Pancreas (tissue), 10 donors: ENCODE measurements at regions not wholly inside any gene's neighbourhood (a gene's known extent, or its start where the extent isn't known, plus 50 kb on each side); places are given as distances from the start of the nearest gene placed in this dataset.

Experiments used
- ATAC-seq, 4 donors: fragments of 200-7000 bp; cut with Tn5 transposase; one replicate each; pipeline versions ENCODE4 v1.8.0 to v1.9.1; 2020; ENCODE audit warnings: mild to moderate bottlenecking in 4 of 4, moderate library complexity in 4 of 4
- DNase-seq, 6 donors: peaks; one replicate each; pipeline ENCODE4 v3.0.0-alpha.2; 2020
- FAIRE-seq: peaks from 2 replicates; lab custom pipeline; 2012; peaks lifted over from hg19 to GRCh38; lab: Jason Lieb, UNC
- H3K27ac ChIP-seq, 4 donors: fragments of 200-600 bp; sonication (generic); 1 replicate in 3 of 4; 2 replicates in 1 of 4; pipeline versions ENCODE4 v1.5.0 to v1.8.0; 2020
- H3K27me3 ChIP-seq, 4 donors: fragments of 200-600 bp; one replicate each; pipeline ENCODE4 v1.8.0; 2021
- H3K36me3 ChIP-seq, 3 donors: fragments of 200-600 bp; sonication (generic) in 1 of 3; one replicate each; pipeline versions ENCODE4 v1.5.0 to v1.8.0; 2020 to 2021
- H3K4me1 ChIP-seq, 3 donors: fragments of 200-600 bp; one replicate each; pipeline ENCODE4 v1.8.0; 2021
- H3K4me3 ChIP-seq, 4 donors: fragments of 200-600 bp; sonication (generic) in 2 of 4; one replicate each; pipeline versions ENCODE4 v1.5.0 to v1.8.0; 2020 to 2021
- H3K9me3 ChIP-seq, 4 donors: fragments of 200-600 bp; one replicate each; pipeline ENCODE4 v1.8.0; 2021
- WGBS, 2 donors: extraction: QIAGEN DNeasy Blood & Tissue Kit; methylation state at CpG; one replicate each; pipeline ENCODE4 v1.1.7; 2013; 5-methylcytosine and 5-hydroxymethylcytosine counted together
- intact Hi-C, 3 donors: fragments of 100-400 bp; cut with DNase I; formaldehyde crosslinking; loops; one replicate each; pipeline versions ENCODE4 v1.11.1 to v1.14.2; 2022
- TF ChIP-seq, protein P1 (sequence below), 4 donors: fragments of 200-600 bp; sonication (generic) in 3 of 4; IDR thresholded peaks; one replicate each; pipeline versions ENCODE4 v1.5.0 to v1.8.0; 2021; ENCODE audit warnings: antibody characterized with exemption in 4 of 4
- donor health status: healthy with polysubstance abuse.
- donor health status: DM: no; HTN: no; CAD: no; lungs with moderate emphysema.
- donor health status: DM: no; HTN: no; CAD: no.
- donor health status: control.
- donor health status: control.
- donor health status: Bipolar disorder and iron deficiency.
- donor health status: DM: yes; HTN: yes; CAD: no.
- donor health status: DM: no; HTN: no; CAD: no.
- donor health status: DM: no; HTN: no; CAD: no.
- donor health status: DM: yes; HTN: yes; CAD: no.

DNA sequence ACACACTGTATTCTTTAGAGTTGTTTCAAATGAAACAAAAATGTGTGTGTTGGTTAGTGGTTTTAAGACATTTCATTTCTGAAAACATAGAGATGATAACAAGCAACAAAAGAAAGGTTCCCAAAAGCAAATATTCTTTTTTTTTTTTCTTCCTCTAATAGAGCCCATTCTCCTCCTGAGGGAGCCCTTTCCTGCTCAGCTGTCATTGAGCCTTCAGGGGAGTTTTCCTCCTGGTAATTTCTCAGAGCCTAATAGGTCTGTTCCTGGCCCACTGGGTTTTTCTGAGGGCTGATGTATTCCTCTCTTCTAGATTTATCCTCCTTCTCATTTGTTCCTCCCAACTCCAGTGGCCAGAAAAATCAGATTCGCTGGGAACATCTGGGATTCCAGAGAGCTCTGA is 654.5 kb downstream of the NOVA1 start:
- H3K4me3 ChIP-seq: no peak overlapping the region
- no peak for FAIRE-seq
- TF ChIP-seq, protein P1, sequence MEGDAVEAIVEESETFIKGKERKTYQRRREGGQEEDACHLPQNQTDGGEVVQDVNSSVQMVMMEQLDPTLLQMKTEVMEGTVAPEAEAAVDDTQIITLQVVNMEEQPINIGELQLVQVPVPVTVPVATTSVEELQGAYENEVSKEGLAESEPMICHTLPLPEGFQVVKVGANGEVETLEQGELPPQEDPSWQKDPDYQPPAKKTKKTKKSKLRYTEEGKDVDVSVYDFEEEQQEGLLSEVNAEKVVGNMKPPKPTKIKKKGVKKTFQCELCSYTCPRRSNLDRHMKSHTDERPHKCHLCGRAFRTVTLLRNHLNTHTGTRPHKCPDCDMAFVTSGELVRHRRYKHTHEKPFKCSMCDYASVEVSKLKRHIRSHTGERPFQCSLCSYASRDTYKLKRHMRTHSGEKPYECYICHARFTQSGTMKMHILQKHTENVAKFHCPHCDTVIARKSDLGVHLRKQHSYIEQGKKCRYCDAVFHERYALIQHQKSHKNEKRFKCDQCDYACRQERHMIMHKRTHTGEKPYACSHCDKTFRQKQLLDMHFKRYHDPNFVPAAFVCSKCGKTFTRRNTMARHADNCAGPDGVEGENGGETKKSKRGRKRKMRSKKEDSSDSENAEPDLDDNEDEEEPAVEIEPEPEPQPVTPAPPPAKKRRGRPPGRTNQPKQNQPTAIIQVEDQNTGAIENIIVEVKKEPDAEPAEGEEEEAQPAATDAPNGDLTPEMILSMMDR (IDR thresholded peaks at IDR 0.05): no peak

DNA sequence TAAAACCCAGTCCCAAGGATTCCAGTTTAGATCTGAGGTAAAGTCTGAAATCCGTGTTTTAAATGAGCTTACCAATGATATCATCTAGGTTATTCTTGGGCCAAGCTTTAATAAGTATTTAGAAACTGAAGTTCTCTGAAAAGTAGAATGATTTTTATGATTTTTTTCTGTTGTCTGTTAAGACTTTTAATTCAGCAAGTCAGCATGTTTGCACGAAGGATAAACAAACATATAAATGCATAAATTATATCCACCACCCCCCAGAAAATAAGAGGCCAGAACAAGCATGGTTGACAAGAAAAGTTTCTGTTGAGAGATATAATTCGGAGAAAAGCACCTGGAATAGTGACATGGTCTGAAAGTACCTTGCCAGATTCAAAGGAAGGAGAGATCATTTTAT is 655.7 kb downstream of the NOVA1 start:
- ATAC-seq: no peak
- no peaks in the 10 kb centered on the region for H3K4me1 ChIP-seq
- TF ChIP-seq, protein P1 (IDR thresholded peaks at IDR 0.05): no peak
- no peaks in the 10 kb centered on the region for H3K27me3 ChIP-seq
- no peak for DNase-seq
- no peak for FAIRE-seq
- intact Hi-C loops: no loop called here
- no peak overlapping the region for H3K4me3 ChIP-seq
- H3K27ac ChIP-seq: no peak overlapping the region
- H3K9me3 ChIP-seq: no peaks in the 10 kb centered on the region
- H3K36me3 ChIP-seq: no peaks in the 10 kb centered on the region
- 54 to 71% methylated on average over 3 of the region's 3 CpGs for WGBS, 2 donors

More for the DNA sequence above, 654.5 kb downstream of the NOVA1 start:
- intact Hi-C loops: no loop called here
- Histone ChIP-seq H3K9me3 (no peaks in the 10 kb centered on the region), H3K27me3 (no peaks in the 10 kb centered on the region), H3K36me3 (no peaks in the 10 kb centered on the region), H3K4me1 (no peaks in the 10 kb centered on the region), H3K27ac (no peak overlapping the region)
- 77 to 78% methylated on average over 1 of the region's 1 CpG for WGBS, 2 donors
- DNase-seq (no peak), ATAC-seq (no peak)

DNA sequence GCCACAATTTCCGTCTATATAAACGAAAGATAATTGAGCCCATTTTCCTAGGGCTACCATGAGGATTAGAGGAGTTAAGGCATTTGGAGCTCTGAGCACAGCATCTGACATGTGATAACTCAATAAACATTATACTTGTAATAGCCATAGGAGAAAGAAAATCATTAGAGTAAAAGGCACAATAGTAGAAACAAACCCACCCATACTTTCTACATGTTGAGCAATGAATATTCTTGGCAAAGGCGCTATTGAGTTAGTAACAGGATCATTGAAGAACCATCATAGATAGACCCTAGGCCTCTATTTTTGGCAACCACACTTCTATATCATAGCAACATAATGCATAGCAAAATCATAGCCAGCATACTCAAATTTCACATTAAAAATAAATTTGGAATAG is 664.1 kb downstream of the NOVA1 start:
- no peak for DNase-seq
- no peaks in the 10 kb centered on the region for H3K36me3 ChIP-seq
- TF ChIP-seq, protein P1 (IDR thresholded peaks at IDR 0.05): no peak
- intact Hi-C loops: no loop called here
- no peak for FAIRE-seq
- H3K27me3 ChIP-seq: no peaks in the 10 kb centered on the region
- ATAC-seq: no peak
- no peak overlapping the region for H3K4me3 ChIP-seq
- WGBS, 2 donors: 70 to 76% methylated on average over 3 of the region's 3 CpGs
- no peak overlapping the region for H3K27ac ChIP-seq
- no peaks in the 10 kb centered on the region for H3K4me1 ChIP-seq
- no peaks in the 10 kb centered on the region for H3K9me3 ChIP-seq

DNA sequence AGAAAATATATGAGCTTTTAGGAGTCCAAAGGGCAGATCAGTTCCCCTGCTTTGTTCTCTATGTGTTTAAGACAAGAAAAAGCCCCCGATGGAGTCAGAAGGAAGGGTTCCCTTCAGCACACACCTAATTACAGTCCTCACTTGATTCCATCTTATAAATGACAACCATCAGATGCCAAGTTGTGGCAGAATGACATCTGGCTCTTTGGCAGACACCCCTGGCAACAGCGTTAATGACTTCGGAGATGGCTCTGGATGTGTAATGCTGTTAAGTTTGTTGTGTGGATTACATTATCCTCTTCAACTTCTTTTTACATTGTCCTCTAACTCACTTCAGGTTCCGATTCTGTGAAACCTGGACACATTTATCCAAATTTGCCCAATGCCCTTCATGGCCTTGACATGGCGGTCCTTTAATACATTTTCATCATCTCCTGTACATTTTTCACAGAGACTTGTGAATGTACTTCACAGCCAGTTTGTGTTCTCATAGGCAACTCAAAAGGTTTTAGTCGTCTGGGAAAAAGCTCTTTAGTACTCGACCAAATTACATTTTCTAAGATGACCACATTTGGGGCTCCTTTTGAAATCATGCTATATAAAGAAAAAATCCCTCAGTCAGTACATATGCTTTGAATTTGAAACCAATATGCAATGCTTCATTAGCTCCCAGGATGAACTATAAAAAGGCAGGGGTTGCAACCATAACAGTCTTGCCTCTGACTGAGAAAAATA is 667.8 kb downstream of the NOVA1 start:
- H3K4me3 ChIP-seq: no peak overlapping the region
- no peaks in the 10 kb centered on the region for H3K36me3 ChIP-seq
- no peak for FAIRE-seq
- no peaks in the 10 kb centered on the region for H3K27me3 ChIP-seq
- no peak for DNase-seq
- no peaks in the 10 kb centered on the region for H3K9me3 ChIP-seq
- no peaks in the 10 kb centered on the region for H3K4me1 ChIP-seq
- 55 to 72% methylated on average over 7 of the region's 7 CpGs for WGBS, 2 donors
- H3K27ac ChIP-seq: no peak overlapping the region
- TF ChIP-seq, protein P1 (IDR thresholded peaks at IDR 0.05): no peak
- ATAC-seq: no peak
- intact Hi-C loops: no loop called here

DNA sequence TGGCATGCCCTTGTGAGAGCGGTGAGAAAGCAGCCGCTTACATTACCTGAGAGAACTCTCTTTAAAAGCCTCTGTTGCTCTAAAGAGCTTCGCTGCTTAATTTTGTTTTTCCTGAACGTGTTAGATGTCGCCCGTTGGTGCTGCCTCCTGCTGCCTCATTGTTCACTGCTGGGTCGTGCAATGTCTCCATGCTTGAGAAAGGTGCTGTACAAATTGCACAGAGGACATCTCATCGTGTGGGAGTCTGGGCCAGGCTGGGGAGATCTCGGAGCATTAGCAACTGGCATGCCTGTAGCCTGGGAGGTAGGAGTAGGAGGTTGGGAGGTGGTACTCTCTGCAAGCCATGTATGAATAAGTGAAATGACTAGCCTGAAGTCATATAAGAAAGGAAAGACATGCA is 686.0 kb downstream of the NOVA1 start:
- WGBS, 2 donors: 55 to 68% methylated on average over 9 of the region's 9 CpGs
- no peak overlapping the region for H3K27ac ChIP-seq
- no peaks in the 10 kb centered on the region for H3K36me3 ChIP-seq
- H3K27me3 ChIP-seq: peaks cover 0 to 4% (median 0%) of the 10 kb centered on the region in 4 donors
- FAIRE-seq (no peak), ATAC-seq (no peak), DNase-seq (no peak)
- no peaks in the 10 kb centered on the region for H3K4me1 ChIP-seq
- H3K4me3 ChIP-seq: no peak overlapping the region
- intact Hi-C loops: no loop called here
- TF ChIP-seq, protein P1 (IDR thresholded peaks at IDR 0.05): no peak
- H3K9me3 ChIP-seq: no peaks in the 10 kb centered on the region
